ENCODE measurements at regions not wholly inside any gene's neighbourhood (a gene's known extent, or its start where the extent isn't known, plus 50 kb on each side); places are given as distances from the start of the nearest gene placed in this dataset.
A peak's percentile ranks its signal among the peaks of the same experiment; 100 is the strongest.
"Not testable (repeated sequence)": the region's sequence is repeated elsewhere in the genome, so short reads cannot be mapped to it uniquely, and the experiment has no call there.

GRCh38 chr5:9813305-9813704 is 183.2 kb upstream of the TAS2R1 start:
- Histone ChIP-seq H3K27ac (no peak overlapping the region), H3K9me3 (ENCODE audit: low read depth) (no peaks in the 10 kb centered on the region), H3K27me3 (replicated peaks; ENCODE audit: insufficient read depth) (no peaks in the 10 kb centered on the region; the same call in none of the 2 replicates), H3K4me3 (no peak overlapping the region), H4K20me1 (ENCODE audit: insufficient read depth) (no peaks in the 10 kb centered on the region), H3K9me2 (ENCODE audit: insufficient read depth) (no peaks in the 10 kb centered on the region), H3K79me2 (ENCODE audit: insufficient read depth) (no peaks in the 10 kb centered on the region), H2AFZ (no peak overlapping the region), H3F3A (ENCODE audit: insufficient read depth) (no peaks in the 10 kb centered on the region), H3K4me1 (ENCODE audit: insufficient read depth) (no peaks in the 10 kb centered on the region), H3K4me2 (ENCODE audit: unreplicated experiment) (no peak overlapping the region), H3K36me3 (ENCODE audit: low read depth) (no peaks in the 10 kb centered on the region), H3K9ac (no peak overlapping the region)
- no peak for DNase-seq
- in situ Hi-C loops (cut with MboI): no loop called here
- TF ChIP-seq EZH2 (IDR thresholded peaks at IDR 0.05; ENCODE audit: insufficient read depth, poor library complexity, severe bottlenecking) (no peak), EZH2phosphoT487 (IDR thresholded peaks at IDR 0.05; ENCODE audit: insufficient read depth, low read depth) (no peak)
- WGBS, 2 experiments (ENCODE audit: low coverage in 1 of 2, low lambda C conversion rate in 2 of 2, missing lambda C conversion rate in 2 of 2): 6 to 12% methylated on average over 1 of the region's 1 CpG

DNA sequence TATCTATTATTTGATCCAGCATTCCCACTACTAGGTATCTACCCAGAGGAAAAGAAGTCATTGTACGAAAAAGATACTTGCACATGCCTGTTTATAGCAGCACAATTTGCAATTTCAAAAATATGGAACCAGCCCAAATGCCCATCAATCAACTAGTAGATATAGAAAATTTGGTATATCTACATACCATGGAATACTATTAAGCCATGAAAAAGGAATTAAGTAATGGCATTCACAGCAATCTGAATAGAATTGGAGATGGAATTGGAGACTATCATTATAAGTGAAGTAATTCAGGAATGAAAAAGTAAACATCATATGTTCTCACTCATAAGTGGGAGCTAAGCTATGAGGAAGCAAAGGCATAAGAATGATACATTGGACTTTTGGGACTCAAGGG is 177.2 kb upstream of the TAS2R1 start:
- in situ Hi-C loops (cut with MboI); H4K20me1 ChIP-seq (ENCODE audit: insufficient read depth); DNase-seq; H3K27me3 ChIP-seq (replicated peaks; ENCODE audit: insufficient read depth); H3K9me3 ChIP-seq (ENCODE audit: low read depth); H3K36me3 ChIP-seq (ENCODE audit: low read depth); H2AFZ ChIP-seq; H3K4me3 ChIP-seq; H3F3A ChIP-seq (ENCODE audit: insufficient read depth); H3K27ac ChIP-seq; H3K9ac ChIP-seq; H3K79me2 ChIP-seq (ENCODE audit: insufficient read depth); H3K4me1 ChIP-seq (ENCODE audit: insufficient read depth); H3K4me2 ChIP-seq (ENCODE audit: unreplicated experiment); H3K9me2 ChIP-seq (ENCODE audit: insufficient read depth): not testable (repeated sequence)
- whole genome bisulfite sequencing, 2 experiments (ENCODE audit: low coverage in 1 of 2, low lambda C conversion rate in 2 of 2, missing lambda C conversion rate in 2 of 2): 37 to 47% methylated on average over 1 of the region's 1 CpG

DNA sequence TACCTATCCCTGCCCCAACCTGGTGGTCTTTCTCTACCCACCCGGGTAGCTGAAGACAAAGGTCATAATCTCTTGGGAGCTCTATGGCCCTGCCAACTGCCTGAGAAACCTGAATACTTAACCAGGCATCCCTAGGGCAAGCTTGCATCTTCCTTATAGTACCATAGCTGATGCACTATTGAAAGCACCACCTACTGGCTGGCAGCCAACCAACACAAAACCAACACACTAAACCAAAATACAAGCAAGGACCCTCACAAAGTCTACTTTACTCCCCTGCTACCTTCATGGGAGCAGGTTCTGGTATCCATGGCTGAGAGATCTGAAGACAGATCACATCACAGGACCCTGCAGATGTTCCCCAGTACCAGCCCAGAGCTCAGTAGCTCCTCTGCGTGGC is 171.8 kb upstream of the TAS2R1 start:
- WGBS, 2 experiments (ENCODE audit: low coverage in 1 of 2, low lambda C conversion rate in 2 of 2, missing lambda C conversion rate in 2 of 2): 72% methylated on average over 2 of the region's 2 CpGs
- Histone ChIP-seq H4K20me1 (ENCODE audit: insufficient read depth) (no peaks in the 10 kb centered on the region), H3K27me3 (replicated peaks; ENCODE audit: insufficient read depth) (peaks cover 13% of the 10 kb centered on the region; the same call in 1 of the 2 replicates), H3K9ac (no peak overlapping the region), H3K27ac (no peak overlapping the region), H3K9me3 (ENCODE audit: low read depth) (peaks cover 4% of the 10 kb centered on the region), H3K4me1 (ENCODE audit: insufficient read depth) (no peaks in the 10 kb centered on the region), H3K4me3 (no peak overlapping the region), H3K36me3 (ENCODE audit: low read depth) (no peaks in the 10 kb centered on the region), H3K4me2 (ENCODE audit: unreplicated experiment) (no peak overlapping the region), H3F3A (ENCODE audit: insufficient read depth) (no peaks in the 10 kb centered on the region), H3K9me2 (ENCODE audit: insufficient read depth) (no peaks in the 10 kb centered on the region; the same call in 1 of the 2 replicates), H3K79me2 (ENCODE audit: insufficient read depth) (no peaks in the 10 kb centered on the region), H2AFZ (no peak overlapping the region)
- in situ Hi-C loops (cut with MboI): no loop called here
- TF ChIP-seq EZH2 (IDR thresholded peaks at IDR 0.05; ENCODE audit: insufficient read depth, poor library complexity, severe bottlenecking) (no peak), EZH2phosphoT487 (IDR thresholded peaks at IDR 0.05; ENCODE audit: insufficient read depth, low read depth) (no peak)
- DNase-seq: no peak

DNA sequence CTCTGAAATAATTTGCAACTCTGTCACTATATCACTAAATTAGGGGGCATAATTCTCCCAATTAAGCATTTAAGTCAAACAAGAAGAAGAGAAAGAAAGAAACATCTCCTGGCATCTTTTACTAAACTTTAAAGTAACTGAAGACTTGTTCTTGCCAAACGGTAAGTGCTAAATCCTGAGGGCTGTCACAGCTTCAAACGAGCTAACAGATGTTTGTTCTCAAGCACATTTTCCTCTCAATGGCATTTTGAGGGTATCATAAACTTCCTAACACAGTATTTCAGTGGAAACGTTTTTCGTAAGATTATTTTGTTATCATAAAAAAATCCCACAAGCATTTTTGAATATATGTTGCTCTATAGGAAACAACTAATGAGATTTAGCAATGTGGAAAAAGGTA is 169.5 kb upstream of the TAS2R1 start:
- Histone ChIP-seq H4K20me1 (ENCODE audit: insufficient read depth) (no peaks in the 10 kb centered on the region), H3K27me3 (replicated peaks; ENCODE audit: insufficient read depth) (peaks cover 13% of the 10 kb centered on the region; the same call in 1 of the 2 replicates), H3K9me2 (ENCODE audit: insufficient read depth) (no peaks in the 10 kb centered on the region; the same call in 1 of the 2 replicates), H2AFZ (no peak overlapping the region), H3K9ac (no peak overlapping the region), H3K79me2 (ENCODE audit: insufficient read depth) (no peaks in the 10 kb centered on the region), H3K4me2 (ENCODE audit: unreplicated experiment) (no peak overlapping the region), H3K9me3 (ENCODE audit: low read depth) (peaks cover 4% of the 10 kb centered on the region), H3F3A (ENCODE audit: insufficient read depth) (no peaks in the 10 kb centered on the region), H3K27ac (no peak overlapping the region), H3K4me3 (no peak overlapping the region), H3K36me3 (ENCODE audit: low read depth) (no peaks in the 10 kb centered on the region), H3K4me1 (ENCODE audit: insufficient read depth) (no peaks in the 10 kb centered on the region)
- DNase-seq: no peak
- 24 to 25% methylated on average over 4 of the region's 4 CpGs for WGBS, 2 experiments (ENCODE audit: low coverage in 1 of 2, low lambda C conversion rate in 2 of 2, missing lambda C conversion rate in 2 of 2)
- in situ Hi-C loops (cut with MboI): no loop called here
- TF ChIP-seq EZH2 (IDR thresholded peaks at IDR 0.05; ENCODE audit: insufficient read depth, poor library complexity, severe bottlenecking) (no peak), EZH2phosphoT487 (IDR thresholded peaks at IDR 0.05; ENCODE audit: insufficient read depth, low read depth) (no peak)

DNA sequence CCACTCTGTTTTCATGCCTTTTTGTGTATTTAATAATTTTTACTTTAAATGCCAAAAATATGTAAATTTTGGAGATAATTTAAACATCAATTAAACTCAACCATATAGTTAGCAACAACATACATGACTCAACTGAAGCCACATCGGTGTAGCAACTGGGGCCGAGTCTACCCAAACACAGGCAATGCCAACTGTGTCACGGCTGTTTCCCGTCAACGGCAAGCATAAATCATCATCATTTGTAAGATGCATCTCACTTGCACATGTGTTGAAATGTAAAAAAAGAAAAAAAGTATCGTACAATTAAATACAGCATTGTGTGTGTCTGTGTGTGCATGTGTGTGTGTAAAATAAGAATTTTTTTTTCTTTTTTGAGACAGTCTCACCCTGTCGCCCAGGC is 160.1 kb upstream of the TAS2R1 start:
- no peak for TF ChIP-seq EZH2phosphoT487 (IDR thresholded peaks at IDR 0.05; ENCODE audit: insufficient read depth, low read depth)
- TF ChIP-seq EZH2 (IDR thresholded peaks at IDR 0.05; ENCODE audit: insufficient read depth, poor library complexity, severe bottlenecking): no peak
- Histone ChIP-seq H3K27me3 (replicated peaks; ENCODE audit: insufficient read depth) (peaks cover 12% of the 10 kb centered on the region), H2AFZ (no peak overlapping the region), H3K4me3 (no peak overlapping the region), H3F3A (ENCODE audit: insufficient read depth) (no peaks in the 10 kb centered on the region), H3K36me3 (ENCODE audit: low read depth) (no peaks in the 10 kb centered on the region), H3K4me2 (ENCODE audit: unreplicated experiment) (no peak overlapping the region), H3K79me2 (ENCODE audit: insufficient read depth) (no peaks in the 10 kb centered on the region), H3K9me2 (ENCODE audit: insufficient read depth) (no peaks in the 10 kb centered on the region), H3K27ac (no peak overlapping the region), H3K9me3 (ENCODE audit: low read depth) (no peaks in the 10 kb centered on the region), H3K9ac (no peak overlapping the region), H3K4me1 (ENCODE audit: insufficient read depth) (no peaks in the 10 kb centered on the region; the same call in 1 of the 2 replicates), H4K20me1 (ENCODE audit: insufficient read depth) (no peaks in the 10 kb centered on the region)
- in situ Hi-C loops (cut with MboI): no loop called here
- peak; percentile 31 for DNase-seq
- WGBS, 2 experiments (ENCODE audit: low coverage in 1 of 2, low lambda C conversion rate in 2 of 2, missing lambda C conversion rate in 2 of 2): 31 to 38% methylated on average over 7 of the region's 7 CpGs

All from GM23248 (cell line).